Testis (tissue), 2 donors: ENCODE measurements at regions not wholly inside any gene's neighbourhood (a gene's known extent, or its start where the extent isn't known, plus 50 kb on each side); places are given as distances from the start of the nearest gene placed in this dataset.

ENCODE experiments used
- POLR2A ChIP-seq: fragments of 450-650 bp; IDR thresholded peaks from one replicate; pipeline ENCODE4 v1.6.1; 2017; ENCODE audit warnings: antibody characterized with exemption, mild to moderate bottlenecking, moderate library complexity
- TF ChIP-seq, protein P1 (sequence below), 3 experiments: fragments of 450-650 bp in 2 of 3; fragments of 200-600 bp in 1 of 3; sonication (generic) in 1 of 3; IDR thresholded peaks; one replicate each; pipeline ENCODE4 v1.5.1; 2016 to 2019; ENCODE audit warnings: antibody characterized with exemption in 3 of 3, mild to moderate bottlenecking in 2 of 3, moderate library complexity in 1 of 3

DNA sequence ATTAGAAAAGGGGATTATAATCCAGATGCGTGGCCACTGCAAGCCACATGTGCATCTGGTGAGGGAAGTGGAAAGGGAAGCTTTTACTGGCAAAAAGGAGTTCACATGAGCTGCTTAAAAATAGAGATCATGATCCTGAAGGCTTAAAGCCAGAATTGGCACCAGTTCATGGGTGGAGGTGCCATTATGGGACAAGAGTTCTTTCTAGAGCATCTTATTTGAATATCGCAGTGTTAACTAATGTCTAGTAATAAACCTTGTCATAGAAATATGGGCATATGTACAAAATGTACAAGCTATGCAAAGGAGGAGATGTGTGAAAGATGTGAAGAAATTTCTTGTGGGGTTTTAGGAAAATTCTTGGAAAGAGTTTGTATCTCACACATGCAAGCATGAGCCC, 178.4 kb upstream of the CBLB start:
- TF ChIP-seq, protein P1, sequence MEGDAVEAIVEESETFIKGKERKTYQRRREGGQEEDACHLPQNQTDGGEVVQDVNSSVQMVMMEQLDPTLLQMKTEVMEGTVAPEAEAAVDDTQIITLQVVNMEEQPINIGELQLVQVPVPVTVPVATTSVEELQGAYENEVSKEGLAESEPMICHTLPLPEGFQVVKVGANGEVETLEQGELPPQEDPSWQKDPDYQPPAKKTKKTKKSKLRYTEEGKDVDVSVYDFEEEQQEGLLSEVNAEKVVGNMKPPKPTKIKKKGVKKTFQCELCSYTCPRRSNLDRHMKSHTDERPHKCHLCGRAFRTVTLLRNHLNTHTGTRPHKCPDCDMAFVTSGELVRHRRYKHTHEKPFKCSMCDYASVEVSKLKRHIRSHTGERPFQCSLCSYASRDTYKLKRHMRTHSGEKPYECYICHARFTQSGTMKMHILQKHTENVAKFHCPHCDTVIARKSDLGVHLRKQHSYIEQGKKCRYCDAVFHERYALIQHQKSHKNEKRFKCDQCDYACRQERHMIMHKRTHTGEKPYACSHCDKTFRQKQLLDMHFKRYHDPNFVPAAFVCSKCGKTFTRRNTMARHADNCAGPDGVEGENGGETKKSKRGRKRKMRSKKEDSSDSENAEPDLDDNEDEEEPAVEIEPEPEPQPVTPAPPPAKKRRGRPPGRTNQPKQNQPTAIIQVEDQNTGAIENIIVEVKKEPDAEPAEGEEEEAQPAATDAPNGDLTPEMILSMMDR (IDR thresholded peaks at IDR 0.05) = no peak
- no peak for TF ChIP-seq POLR2A
